Suprapubic skin (tissue), 4 donors: ENCODE measurements at regions not wholly inside any gene's neighbourhood (a gene's known extent, or its start where the extent isn't known, plus 50 kb on each side); places are given as distances from the start of the nearest gene placed in this dataset.

Experiments used
- CTCF ChIP-seq, 2 donors: fragments of 200-600 bp in 1 of 2; fragments of 450-650 bp in 1 of 2; sonication (generic) in 1 of 2; IDR thresholded peaks; one replicate each; pipeline ENCODE4 v1.5.1; 2016 to 2019; ENCODE audit warnings: antibody characterized with exemption in 2 of 2, mild to moderate bottlenecking in 1 of 2, moderate library complexity in 1 of 2
- EP300 ChIP-seq: sonication (generic); formaldehyde crosslinking; IDR thresholded peaks from one replicate; pipeline ENCODE4 v1.6.1; 2017; ENCODE audit warnings: antibody characterized with exemption
- POLR2A ChIP-seq, 2 donors: fragments of 450-650 bp; IDR thresholded peaks; one replicate each; pipeline ENCODE4 v1.6.1; 2017; ENCODE audit warnings: antibody characterized with exemption in 2 of 2, mild to moderate bottlenecking in 2 of 2, moderate library complexity in 2 of 2
- POLR2AphosphoS5 ChIP-seq, 3 donors: sonication (generic); formaldehyde crosslinking; IDR thresholded peaks; one replicate each; pipeline ENCODE4 v1.6.1; 2017; ENCODE audit warnings: antibody characterized with exemption in 3 of 3

- TF ChIP-seq POLR2A (IDR thresholded peaks at IDR 0.05) (no peak), POLR2AphosphoS5 (IDR thresholded peaks at IDR 0.05) (no peak), CTCF (IDR thresholded peaks at IDR 0.05) (no peak), EP300 (no peak)
Observed at GRCh38 chr7:7002418-7003062, 176.5 kb upstream of the CCZ1B start.
